GM21390 (cell line): ENCODE measurements at regions not wholly inside any gene's neighbourhood (a gene's known extent, or its start where the extent isn't known, plus 50 kb on each side); places are given as distances from the start of the nearest gene placed in this dataset.

Source experiments
- ATAC-seq: cut with Tn5 transposase; IDR thresholded peaks from one replicate; pipeline ENCODE4 v1.9.1; 2021; ENCODE audit not compliant: unreplicated experiment

- no peak for ATAC-seq
Measured at GRCh38 chr2:120453635-120453998, 107.7 kb downstream of the INHBB start.

GRCh38 chr2:120454654-120455385, 108.9 kb downstream of the INHBB start:
- no peak for ATAC-seq

GRCh38 chr2:120455390-120455789, 109.5 kb downstream of the INHBB start:
- ATAC-seq, result no peak

DNA sequence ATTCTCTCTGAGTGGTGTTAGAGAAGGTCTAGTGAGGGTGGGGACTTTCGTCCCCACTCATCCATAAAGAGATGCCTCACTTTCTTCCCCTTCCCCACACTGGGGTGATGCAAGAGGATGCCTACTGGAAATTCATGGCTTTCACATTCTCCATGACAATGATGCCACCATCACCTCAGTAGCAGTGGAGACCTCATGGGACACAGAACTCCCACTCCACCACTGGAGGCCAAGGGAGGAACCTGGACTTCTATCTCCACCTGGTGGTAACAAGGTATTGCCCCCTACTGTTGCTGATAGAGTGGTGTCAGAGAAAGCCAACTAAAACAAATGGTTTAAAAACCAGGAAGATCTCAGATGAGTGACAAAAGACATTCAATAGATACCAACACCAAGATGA, 110.9 kb downstream of the INHBB start:
- no peak for ATAC-seq

DNA sequence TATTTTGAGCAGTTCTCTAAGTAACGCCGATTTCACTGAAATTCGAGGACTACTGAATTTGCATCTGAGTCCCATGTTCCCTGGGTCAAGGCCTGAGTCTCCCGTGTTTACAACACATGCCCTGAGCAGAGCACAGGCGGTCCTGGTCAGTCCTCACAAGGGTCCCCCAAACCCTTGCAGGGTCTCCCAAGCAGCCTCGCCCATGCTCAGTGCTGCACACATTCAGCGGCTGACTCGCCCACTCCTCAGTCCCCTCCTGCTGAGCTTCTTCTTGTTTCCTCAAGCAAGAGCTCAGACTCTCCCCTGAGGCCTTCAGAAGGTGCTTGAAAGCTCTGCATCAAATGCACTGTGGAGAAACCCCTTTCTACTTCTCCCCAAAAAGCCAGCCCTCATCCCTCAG, 114.6 kb downstream of the INHBB start:
- no peak for ATAC-seq

DNA sequence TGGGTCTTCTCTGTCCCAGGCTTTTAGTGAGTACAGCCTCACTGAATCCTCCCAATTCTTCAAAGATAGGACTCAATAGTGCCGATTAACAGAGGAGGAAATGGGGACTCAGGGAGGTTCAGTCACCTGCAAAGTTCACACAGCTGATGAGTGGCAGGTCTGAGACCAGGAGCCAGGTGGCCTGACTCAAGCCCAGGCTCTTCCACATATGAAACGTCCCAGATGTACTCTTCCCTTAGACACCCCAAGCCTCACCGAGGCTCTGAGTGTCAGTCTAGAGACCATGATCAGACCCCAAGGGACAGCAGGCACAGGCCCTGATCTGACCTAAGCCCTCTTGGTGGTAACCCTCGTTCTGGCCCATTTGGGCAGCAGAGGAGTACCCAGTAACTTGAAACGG, 115.2 kb downstream of the INHBB start:
- no peak for ATAC-seq

DNA sequence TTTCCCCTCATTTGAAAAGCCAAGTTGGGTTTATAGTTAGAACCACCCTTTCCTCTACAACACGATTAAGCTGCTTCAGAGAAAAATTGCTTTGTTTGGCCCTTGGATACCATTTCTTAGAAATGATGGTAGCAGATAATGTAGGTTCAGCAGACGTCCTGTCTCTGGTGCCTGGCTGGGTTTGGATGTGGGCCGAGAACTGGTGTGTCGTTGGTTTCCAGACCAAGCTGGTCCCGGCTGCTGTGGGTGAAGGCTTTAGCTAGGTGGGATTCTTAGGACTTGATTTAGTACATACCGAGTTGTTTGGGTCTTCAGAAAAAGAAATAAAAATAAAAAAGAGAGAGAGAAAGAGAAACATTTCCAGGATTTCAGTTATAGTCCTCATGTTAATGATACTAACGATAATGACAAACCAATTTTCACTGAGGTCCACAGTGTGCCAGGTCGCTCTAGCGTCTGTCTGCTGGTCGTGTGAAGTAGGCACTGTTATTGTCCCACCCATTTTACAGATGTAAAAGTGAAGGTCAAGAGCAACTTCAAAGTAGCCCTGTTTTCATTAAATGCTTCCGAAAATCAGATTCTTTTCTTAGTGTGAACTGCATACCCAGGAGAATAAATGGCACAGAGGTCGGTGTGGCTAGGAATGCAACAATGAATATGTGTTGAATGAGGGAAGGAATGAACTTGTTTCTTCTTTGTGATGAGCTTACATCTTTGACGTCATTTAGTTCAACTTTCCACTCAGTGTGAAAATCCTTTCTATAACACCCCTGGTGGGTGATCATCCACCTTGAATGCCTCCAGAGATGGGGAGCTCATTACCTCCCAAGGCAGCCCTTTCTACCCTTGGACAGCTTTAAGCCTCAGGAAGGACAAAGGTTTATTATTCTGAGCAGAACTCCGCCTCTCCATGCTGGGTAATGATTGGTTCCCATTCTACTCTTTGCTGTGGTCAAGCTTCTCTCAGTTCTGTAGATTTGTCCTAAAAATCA, 115.9 kb downstream of the INHBB start:
- no peak for ATAC-seq

DNA sequence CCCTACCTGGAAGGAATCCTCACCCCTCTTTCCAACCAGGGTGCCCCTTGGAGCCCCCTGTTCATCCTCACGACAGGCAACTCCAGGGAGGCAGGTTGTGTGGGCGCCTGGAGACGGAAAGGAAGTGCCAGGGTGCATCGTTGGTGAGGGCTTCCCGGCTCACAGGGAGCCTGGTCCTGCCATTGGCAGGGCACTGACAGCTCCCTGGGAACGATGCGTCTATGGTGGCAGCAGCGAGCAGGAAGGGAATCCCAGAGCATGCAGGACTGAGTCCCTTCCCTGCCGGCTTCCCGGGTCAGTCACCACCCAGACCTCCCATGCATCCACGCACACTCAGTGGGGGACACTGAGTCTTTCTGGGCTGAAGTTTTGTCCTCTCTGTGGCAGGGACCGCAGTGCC, 117.6 kb downstream of the INHBB start:
- no peak for ATAC-seq

- no peak for ATAC-seq
Measured at GRCh38 chr2:120463996-120464395, 118.1 kb downstream of the INHBB start.

DNA sequence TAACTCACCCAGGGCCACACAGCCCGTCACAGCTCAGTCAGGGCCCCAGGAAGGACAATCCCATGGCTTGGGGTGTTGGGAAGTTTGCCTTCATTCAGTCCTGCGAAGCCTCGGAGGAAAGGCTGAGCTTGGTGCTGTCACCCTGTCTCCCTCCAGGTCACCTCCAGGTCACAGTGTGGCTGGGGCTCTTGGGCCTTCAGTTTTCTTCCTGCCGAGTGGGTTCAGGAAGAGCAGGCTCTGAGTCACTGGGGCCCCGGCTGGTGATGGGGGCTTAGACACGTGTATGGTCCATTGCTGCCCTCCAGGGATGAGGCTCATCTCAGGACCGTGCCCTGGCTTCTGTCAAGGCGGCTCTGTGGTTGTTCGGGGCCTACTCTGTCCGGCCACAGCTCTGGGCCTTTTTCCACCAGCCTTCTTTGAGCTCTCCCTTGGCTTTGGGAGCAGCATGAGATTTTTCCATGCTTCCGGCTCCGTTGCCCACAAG, 118.6 kb downstream of the INHBB start:
- ATAC-seq, result no peak

DNA sequence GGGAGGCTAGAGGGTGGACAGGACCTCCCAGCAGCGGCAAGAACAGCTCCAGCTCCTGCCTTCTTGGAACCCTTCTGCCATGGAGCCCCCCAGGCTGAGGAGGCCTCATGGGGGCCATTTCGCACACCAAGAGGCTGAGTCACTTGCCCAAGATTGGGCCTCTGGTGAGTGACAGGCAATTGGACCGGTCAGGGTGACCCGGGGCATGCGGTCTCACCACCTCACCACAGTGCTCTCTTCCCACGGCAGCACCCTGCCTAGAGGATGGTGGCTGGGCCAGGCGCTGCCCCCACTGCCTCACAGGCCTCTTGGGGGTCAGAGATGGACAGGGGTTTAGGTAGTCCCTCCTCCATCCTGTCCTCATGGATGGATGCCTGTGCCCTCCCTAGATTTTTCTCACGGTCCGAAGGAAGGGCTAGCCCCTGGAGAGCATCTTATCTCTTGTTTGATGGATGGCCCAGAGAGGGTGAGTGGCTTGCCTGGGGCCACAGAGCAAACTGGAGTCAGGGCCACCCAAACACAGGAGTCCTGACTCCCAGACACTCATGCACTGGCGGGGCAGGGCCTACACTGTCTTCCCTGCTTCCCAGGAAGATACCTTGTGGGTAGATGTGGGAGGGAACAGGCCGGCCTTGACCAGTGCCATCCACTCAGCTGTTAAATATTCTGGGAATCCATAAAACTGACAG, 119.2 kb downstream of the INHBB start:
- no peak for ATAC-seq

GRCh38 chr2:120465701-120465988, 119.7 kb downstream of the INHBB start:
- ATAC-seq, result no peak

GRCh38 chr2:120465989-120466703, 120.2 kb downstream of the INHBB start:
- ATAC-seq, result no peak

DNA sequence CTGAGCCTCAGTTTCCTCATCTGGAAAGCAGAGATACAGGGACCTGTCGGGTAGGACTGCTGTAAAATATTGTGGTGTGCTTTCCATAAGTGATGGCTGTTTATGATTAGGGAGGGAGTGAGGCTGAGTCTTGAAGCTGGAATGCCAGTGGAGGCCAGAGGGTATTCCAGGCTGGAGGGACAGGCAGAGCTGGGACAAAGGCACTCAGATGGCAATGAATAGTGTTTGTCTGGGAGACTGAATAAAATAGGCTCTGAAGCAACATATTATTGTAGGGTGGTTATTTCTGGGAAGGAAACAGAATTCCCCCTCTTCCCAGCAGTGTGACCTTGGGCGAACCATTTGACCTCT, 120.7 kb downstream of the INHBB start:
- no peak for ATAC-seq

- no peak for ATAC-seq
Measured at GRCh38 chr2:120468136-120468535, 122.2 kb downstream of the INHBB start.

- no peak for ATAC-seq
Measured at GRCh38 chr2:120469426-120469825, 123.5 kb downstream of the INHBB start.

DNA sequence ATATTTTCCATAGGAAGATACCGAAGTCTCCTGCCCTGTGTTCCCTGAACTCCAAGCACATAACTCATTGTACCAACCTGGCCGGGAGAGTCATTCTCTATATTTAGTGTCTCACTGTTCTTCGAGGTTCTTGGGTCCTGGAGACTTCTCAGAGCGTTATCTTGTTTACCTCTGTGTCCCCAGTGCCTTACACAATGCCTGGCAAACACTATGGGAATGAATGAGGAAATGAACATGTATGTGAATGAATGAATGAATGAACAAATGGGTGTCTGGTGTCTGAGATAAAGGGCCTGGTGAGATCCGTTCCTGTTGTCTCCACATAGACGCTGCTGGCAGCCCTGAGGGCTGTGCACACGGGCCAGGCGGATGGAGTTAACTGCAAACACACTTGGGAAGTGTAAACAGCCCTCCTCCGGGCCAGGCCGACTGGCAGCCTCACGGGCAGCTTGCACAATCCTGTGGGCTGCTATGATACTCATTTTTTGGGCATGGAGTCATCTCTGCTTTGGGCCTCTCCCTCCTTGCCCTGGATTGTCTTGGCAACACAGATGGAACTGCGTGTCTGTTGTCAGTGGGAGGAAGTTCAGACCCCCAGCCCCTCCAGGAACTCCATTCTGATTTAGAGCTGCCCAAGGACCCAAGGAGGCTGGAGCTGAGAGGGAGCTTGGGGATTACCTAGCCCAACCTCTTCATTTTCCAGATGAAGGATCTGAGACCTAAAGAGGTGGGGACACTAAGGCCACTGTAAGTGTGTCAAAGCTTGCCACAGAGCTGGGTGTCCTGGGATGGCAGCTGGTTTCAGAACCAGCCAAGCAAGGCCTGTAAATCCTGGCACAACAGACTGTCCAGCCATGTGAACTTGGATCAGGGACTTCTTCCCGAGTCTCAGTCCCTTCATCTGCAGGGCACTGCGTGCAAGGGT, 124.4 kb downstream of the INHBB start:
- no peak for ATAC-seq

DNA sequence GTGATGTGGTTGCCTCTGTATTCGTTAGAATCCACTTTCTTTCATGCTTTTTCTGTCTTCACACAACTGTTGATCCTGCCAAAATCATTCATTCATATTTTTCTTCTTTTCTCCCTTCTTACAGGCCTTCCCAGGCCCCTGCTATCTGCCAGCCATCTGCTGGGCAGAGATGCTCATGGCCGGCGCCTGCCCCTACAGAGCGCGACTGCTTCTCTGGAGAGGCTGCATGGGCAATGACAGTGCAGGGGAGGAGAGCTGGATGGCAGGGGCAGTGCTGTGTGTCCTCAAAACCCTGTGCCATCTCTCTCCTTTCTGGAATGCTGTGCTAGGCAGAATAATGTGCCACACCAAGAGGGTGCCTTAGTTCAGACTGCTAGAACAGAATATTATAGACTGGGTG, 125.2 kb downstream of the INHBB start:
- ATAC-seq, result no peak

GRCh38 chr2:120472031-120472430, 126.1 kb downstream of the INHBB start:
- no peak for ATAC-seq

DNA sequence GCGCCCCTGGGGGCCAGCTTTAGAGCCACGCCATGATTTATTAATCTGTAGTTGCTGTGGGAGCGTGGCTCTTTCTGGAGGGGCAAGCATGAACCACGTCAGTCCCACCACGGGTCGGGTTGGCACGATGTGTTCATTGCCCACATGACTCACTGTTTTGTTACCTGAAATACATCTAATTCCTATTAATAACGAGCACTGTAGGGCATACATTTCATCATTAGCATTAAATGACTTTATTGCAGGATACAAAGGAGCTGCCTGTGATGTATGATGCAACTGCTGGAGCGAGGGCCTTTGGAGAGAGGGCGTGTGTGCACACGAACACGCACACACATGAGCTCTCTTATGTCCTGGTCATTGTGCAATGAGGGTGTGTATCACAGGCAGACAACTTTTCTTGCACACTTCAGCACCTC, 127.0 kb downstream of the INHBB start:
- no peak for ATAC-seq
